ENCODE measurements at regions not wholly inside any gene's neighbourhood (a gene's known extent, or its start where the extent isn't known, plus 50 kb on each side); places are given as distances from the start of the nearest gene placed in this dataset.
"Not testable (repeated sequence)": the region's sequence is repeated elsewhere in the genome, so short reads cannot be mapped to it uniquely, and the experiment has no call there.

DNA sequence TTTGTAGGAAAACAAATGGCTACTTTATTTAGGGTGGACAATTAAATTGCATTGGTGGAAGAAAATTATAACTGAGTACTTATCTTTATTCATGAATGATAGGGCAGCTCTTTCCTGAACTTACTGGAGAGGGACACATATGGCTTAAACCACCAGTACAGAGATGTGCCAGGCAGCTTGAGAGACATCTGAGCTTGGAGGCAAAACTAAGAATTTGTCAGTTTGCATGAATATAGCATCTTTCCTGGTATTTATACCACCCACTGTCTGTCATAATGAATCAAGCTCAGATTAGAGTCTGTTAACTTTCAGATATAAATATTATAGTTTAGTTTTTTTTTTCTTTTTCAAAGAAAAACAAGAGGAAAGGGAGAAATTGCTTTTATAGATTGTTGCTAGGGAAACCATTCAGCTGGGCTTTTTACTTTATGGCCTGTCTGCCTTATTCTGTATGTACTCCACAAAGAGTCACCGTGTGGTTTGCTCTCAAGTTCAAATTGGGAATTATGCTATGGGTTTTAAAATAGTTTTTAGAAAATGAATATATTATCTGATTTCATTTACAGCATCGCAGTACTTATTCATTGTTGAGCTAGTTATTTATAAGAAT is 477.0 kb upstream of the CHORDC1 start:
- Histone ChIP-seq H3K4me3 (ENCODE audit: low read depth, low read length) (no peak overlapping the region), H3K36me3 (ENCODE audit: control insufficient read depth, insufficient read depth, low read length) (no peaks in the 10 kb centered on the region), H3K27me3 (ENCODE audit: control insufficient read depth, insufficient read depth, low read length) (no peaks in the 10 kb centered on the region)
- TF ChIP-seq, protein P1, sequence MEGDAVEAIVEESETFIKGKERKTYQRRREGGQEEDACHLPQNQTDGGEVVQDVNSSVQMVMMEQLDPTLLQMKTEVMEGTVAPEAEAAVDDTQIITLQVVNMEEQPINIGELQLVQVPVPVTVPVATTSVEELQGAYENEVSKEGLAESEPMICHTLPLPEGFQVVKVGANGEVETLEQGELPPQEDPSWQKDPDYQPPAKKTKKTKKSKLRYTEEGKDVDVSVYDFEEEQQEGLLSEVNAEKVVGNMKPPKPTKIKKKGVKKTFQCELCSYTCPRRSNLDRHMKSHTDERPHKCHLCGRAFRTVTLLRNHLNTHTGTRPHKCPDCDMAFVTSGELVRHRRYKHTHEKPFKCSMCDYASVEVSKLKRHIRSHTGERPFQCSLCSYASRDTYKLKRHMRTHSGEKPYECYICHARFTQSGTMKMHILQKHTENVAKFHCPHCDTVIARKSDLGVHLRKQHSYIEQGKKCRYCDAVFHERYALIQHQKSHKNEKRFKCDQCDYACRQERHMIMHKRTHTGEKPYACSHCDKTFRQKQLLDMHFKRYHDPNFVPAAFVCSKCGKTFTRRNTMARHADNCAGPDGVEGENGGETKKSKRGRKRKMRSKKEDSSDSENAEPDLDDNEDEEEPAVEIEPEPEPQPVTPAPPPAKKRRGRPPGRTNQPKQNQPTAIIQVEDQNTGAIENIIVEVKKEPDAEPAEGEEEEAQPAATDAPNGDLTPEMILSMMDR (IDR thresholded peaks at IDR 0.05; ENCODE audit: insufficient read depth, low read length, poor library complexity, severe bottlenecking): no peak
- DNase-seq (ENCODE audit: low read depth): no peak

DNA sequence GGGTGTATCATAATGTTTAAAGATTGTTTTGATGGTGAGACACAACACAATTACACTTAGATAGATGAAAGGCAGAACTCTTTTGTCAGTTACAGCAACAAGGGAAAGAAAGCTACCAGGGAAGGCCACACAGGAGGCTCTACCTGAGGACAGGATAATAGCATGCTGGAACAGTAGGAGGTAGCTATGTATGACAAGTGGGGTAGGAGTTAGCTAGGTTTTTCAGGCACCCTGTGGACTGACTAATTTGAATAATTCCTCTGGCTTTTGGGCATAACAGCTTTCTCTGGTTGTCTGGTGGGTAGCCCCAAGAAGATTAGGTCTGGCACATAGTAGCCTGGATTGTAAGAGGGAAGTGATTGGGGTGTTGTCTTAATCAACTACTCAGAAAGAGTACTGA is 475.4 kb upstream of the CHORDC1 start:
- Histone ChIP-seq H3K27me3 (ENCODE audit: control insufficient read depth, insufficient read depth, low read length) (no peaks in the 10 kb centered on the region), H3K4me3 (ENCODE audit: low read depth, low read length) (no peak overlapping the region), H3K36me3 (ENCODE audit: control insufficient read depth, insufficient read depth, low read length) (no peaks in the 10 kb centered on the region)
- DNase-seq (ENCODE audit: low read depth): no peak
- TF ChIP-seq, protein P1 (IDR thresholded peaks at IDR 0.05; ENCODE audit: insufficient read depth, low read length, poor library complexity, severe bottlenecking): no peak

DNA sequence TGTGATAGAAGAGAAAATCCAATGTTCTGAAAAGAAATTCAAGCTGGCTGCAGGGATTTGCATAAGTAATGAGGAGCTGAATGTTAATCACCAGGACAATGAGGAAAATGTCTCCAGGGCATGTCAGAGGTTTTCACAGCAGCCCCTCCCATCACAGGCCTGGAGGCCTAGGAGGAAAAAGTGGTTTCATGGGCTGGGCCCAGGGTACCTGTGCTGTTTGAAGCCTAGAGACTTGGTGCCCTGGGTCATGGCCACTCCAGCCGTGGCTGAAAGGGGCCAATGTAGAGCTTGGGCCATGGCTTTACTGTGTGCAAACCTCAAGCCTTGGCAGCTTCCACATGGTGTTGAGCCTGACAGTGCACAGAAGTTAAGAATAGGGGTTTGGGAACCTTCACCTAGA is 452.6 kb upstream of the CHORDC1 start:
- H3K36me3 ChIP-seq (ENCODE audit: control insufficient read depth, insufficient read depth, low read length); H3K27me3 ChIP-seq (ENCODE audit: control insufficient read depth, insufficient read depth, low read length); DNase-seq (ENCODE audit: low read depth); H3K4me3 ChIP-seq (ENCODE audit: low read depth, low read length): not testable (repeated sequence)

DNA sequence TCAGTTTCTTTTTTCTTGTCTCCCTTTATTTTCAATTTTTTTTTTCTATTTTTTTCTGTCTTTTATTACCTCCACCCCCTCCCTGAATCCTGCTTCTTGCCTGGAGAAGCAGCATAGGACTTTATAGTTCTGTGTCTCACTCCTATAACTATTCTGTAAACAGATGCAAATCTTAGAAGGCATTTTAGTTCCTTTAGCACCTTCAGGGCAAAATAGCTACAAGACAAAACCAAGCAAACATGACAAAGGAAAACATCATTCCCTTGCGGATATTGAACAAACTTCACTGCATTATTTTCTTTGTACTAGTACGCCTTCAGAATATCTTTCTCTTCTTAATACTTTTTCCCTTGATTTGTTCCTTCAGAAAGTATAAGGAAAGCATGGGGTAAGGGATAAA is 446.2 kb upstream of the CHORDC1 start:
- Histone ChIP-seq H3K27me3 (ENCODE audit: control insufficient read depth, insufficient read depth, low read length) (no peaks in the 10 kb centered on the region), H3K4me3 (ENCODE audit: low read depth, low read length) (no peak overlapping the region), H3K36me3 (ENCODE audit: control insufficient read depth, insufficient read depth, low read length) (no peaks in the 10 kb centered on the region)
- no peak for DNase-seq (ENCODE audit: low read depth)
- TF ChIP-seq, protein P1 (IDR thresholded peaks at IDR 0.05; ENCODE audit: insufficient read depth, low read length, poor library complexity, severe bottlenecking): no peak

DNA sequence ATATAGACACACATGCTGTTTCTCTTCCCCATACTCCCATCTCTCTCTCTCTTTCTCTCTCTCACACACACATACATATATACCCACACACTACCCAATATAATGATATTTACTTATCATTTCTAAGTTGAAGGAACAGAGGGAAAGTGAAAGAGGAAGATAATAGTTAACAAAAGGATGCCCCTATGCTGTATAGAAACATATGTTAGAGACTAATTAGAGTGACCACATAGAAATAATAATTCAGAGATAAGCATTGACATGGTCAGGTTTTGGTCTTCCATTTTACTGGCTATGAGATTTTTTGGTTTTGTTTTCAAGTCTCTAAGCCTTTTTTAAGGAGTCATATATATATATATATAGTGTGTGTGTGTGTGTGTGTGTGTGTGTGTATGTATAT is 445.7 kb upstream of the CHORDC1 start:
- Histone ChIP-seq H3K36me3 (ENCODE audit: control insufficient read depth, insufficient read depth, low read length) (no peaks in the 10 kb centered on the region), H3K27me3 (ENCODE audit: control insufficient read depth, insufficient read depth, low read length) (no peaks in the 10 kb centered on the region), H3K4me3 (ENCODE audit: low read depth, low read length) (no peak overlapping the region)
- TF ChIP-seq, protein P1 (IDR thresholded peaks at IDR 0.05; ENCODE audit: insufficient read depth, low read length, poor library complexity, severe bottlenecking): no peak
- no peak for DNase-seq (ENCODE audit: low read depth)

DNA sequence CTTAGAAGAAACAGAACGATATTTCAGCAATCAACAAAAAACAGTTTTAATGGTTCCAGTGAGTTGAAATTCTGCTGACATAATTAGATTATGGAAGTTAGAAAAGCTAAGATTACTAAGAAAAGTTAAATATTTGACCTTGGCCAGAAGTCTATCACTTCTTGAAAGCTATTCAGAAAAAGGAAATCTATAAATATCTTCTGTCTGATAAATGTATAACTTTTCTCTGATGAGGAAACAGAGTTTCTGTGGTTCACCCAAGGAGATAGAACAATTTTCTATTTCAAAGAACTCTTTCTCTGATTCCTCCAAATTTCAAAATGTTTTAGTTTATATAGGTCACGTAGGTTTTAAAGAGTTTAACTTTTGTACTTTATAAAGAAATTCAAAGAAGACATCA is 438.4 kb upstream of the CHORDC1 start:
- no peaks in the 10 kb centered on the region for H3K27me3 ChIP-seq (ENCODE audit: control insufficient read depth, insufficient read depth, low read length)
- no peak for DNase-seq (ENCODE audit: low read depth)
- H3K4me3 ChIP-seq (ENCODE audit: low read depth, low read length): no peak overlapping the region
- TF ChIP-seq, protein P1 (IDR thresholded peaks at IDR 0.05; ENCODE audit: insufficient read depth, low read length, poor library complexity, severe bottlenecking): no peak
- H3K36me3 ChIP-seq (ENCODE audit: control insufficient read depth, insufficient read depth, low read length): no peaks in the 10 kb centered on the region

Measured in kidney epithelial cell (primary cell).